ENCODE measurements at regions not wholly inside any gene's neighbourhood (a gene's known extent, or its start where the extent isn't known, plus 50 kb on each side); places are given as distances from the start of the nearest gene placed in this dataset.

DNA sequence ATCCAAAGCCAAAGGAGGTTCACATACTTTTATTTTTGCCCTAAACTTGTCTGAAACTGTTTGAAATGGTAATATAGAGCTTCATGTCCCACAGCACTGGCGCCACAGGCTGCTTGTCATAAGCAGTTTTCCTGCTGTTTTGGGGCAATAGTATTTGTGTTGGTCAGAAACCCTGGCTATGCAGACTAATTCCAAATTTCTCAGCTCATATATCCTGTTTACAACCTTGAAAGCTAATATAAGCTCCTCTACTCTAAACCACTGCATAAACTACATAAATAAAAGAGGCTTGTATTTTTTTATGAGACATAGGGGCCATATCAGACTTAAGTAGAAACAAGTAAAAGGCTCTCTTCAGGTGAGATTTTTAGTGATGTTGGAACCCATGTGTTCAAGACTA is 736.8 kb upstream of the ID2 start:
- Histone ChIP-seq H3K9me2 (ENCODE audit: insufficient read depth) (no peaks in the 10 kb centered on the region), H3K27ac (ENCODE audit: low read depth, low read length) (no peak overlapping the region), H3K9ac (ENCODE audit: low read length) (no peak overlapping the region), H3K79me2 (ENCODE audit: insufficient read depth, low read length) (no peaks in the 10 kb centered on the region), H3K9me3 (ENCODE audit: control insufficient read depth in 1 of 2, insufficient read depth in 1 of 2, low read depth in 1 of 2, low read length in 2 of 2) (no peaks in the 10 kb centered on the region), H3K4me3 (replicated peaks in 1 of 2; ENCODE audit: low read depth in 1 of 2, low read length in 2 of 2) (no peak overlapping the region), H3K4me1 (ENCODE audit: control insufficient read depth in 1 of 2, insufficient read depth in 2 of 2, low read length in 2 of 2) (no peaks in the 10 kb centered on the region), H3K27me3 (ENCODE audit: insufficient read depth, low read length) (peaks cover 44% of the 10 kb centered on the region), H2AFZ (ENCODE audit: low read depth, low read length, poor library complexity, severe bottlenecking) (no peak overlapping the region), H3K36me3 (ENCODE audit: control insufficient read depth in 1 of 2, insufficient read depth in 2 of 2, low read length in 2 of 2) (no peaks in the 10 kb centered on the region), H3K4me2 (ENCODE audit: low read length) (no peak overlapping the region), H4K20me1 (ENCODE audit: insufficient read depth) (no peaks in the 10 kb centered on the region)
- POLR2A ChIA-PET: no interaction called here
- no peak for DNase-seq (ENCODE audit: low read depth, low spot score)
- RAD21 ChIA-PET (ENCODE audit: low non-redundant PET in 1 of 2, low total read pairs in 2 of 2, uncharacterized antibody in 2 of 2, unreplicated experiment in 2 of 2): no interaction called here
- intact Hi-C loops (cut with micrococcal nuclease): no loop called here
- no peak for ATAC-seq
- CTCF ChIA-PET: no interaction called here
- BruUV-seq (replicated peaks): no TSS peak
- TF ChIP-seq, protein P1, sequence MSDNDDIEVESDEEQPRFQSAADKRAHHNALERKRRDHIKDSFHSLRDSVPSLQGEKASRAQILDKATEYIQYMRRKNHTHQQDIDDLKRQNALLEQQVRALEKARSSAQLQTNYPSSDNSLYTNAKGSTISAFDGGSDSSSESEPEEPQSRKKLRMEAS (IDR thresholded peaks at IDR 0.05): no peak
- TF ChIP-seq, protein P2, sequence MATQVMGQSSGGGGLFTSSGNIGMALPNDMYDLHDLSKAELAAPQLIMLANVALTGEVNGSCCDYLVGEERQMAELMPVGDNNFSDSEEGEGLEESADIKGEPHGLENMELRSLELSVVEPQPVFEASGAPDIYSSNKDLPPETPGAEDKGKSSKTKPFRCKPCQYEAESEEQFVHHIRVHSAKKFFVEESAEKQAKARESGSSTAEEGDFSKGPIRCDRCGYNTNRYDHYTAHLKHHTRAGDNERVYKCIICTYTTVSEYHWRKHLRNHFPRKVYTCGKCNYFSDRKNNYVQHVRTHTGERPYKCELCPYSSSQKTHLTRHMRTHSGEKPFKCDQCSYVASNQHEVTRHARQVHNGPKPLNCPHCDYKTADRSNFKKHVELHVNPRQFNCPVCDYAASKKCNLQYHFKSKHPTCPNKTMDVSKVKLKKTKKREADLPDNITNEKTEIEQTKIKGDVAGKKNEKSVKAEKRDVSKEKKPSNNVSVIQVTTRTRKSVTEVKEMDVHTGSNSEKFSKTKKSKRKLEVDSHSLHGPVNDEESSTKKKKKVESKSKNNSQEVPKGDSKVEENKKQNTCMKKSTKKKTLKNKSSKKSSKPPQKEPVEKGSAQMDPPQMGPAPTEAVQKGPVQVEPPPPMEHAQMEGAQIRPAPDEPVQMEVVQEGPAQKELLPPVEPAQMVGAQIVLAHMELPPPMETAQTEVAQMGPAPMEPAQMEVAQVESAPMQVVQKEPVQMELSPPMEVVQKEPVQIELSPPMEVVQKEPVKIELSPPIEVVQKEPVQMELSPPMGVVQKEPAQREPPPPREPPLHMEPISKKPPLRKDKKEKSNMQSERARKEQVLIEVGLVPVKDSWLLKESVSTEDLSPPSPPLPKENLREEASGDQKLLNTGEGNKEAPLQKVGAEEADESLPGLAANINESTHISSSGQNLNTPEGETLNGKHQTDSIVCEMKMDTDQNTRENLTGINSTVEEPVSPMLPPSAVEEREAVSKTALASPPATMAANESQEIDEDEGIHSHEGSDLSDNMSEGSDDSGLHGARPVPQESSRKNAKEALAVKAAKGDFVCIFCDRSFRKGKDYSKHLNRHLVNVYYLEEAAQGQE (IDR thresholded peaks at IDR 0.05; ENCODE audit: low read depth): no peak
- TF ChIP-seq POLR2AphosphoS5 (IDR thresholded peaks at IDR 0.05; ENCODE audit: low read depth, low read length) (no peak), TCF7L2 (IDR thresholded peaks at IDR 0.05; ENCODE audit: borderline replicate concordance, extremely low read depth, insufficient read depth, insufficient read length) (no peak), SP1 (IDR thresholded peaks at IDR 0.05; ENCODE audit: low read depth) (no peak), YY1 (IDR thresholded peaks at IDR 0.05; ENCODE audit: extremely low read depth, insufficient replicate concordance, low read depth, low read length) (no peak), ELF1 (IDR thresholded peaks at IDR 0.05; ENCODE audit: borderline replicate concordance, low read depth) (no peak), SIN3A (IDR thresholded peaks at IDR 0.05; ENCODE audit: low read depth) (no peak)
- TF ChIP-seq, protein P3, sequence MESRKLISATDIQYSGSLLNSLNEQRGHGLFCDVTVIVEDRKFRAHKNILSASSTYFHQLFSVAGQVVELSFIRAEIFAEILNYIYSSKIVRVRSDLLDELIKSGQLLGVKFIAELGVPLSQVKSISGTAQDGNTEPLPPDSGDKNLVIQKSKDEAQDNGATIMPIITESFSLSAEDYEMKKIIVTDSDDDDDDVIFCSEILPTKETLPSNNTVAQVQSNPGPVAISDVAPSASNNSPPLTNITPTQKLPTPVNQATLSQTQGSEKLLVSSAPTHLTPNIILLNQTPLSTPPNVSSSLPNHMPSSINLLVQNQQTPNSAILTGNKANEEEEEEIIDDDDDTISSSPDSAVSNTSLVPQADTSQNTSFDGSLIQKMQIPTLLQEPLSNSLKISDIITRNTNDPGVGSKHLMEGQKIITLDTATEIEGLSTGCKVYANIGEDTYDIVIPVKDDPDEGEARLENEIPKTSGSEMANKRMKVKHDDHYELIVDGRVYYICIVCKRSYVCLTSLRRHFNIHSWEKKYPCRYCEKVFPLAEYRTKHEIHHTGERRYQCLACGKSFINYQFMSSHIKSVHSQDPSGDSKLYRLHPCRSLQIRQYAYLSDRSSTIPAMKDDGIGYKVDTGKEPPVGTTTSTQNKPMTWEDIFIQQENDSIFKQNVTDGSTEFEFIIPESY (IDR thresholded peaks at IDR 0.05; ENCODE audit: extremely low read depth, insufficient replicate concordance, low read length): no peak
- TF ChIP-seq, protein P4, sequence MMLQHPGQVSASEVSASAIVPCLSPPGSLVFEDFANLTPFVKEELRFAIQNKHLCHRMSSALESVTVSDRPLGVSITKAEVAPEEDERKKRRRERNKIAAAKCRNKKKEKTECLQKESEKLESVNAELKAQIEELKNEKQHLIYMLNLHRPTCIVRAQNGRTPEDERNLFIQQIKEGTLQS (IDR thresholded peaks at IDR 0.05): no peak
